Suprapubic skin (tissue), 4 donors: ENCODE measurements at regions not wholly inside any gene's neighbourhood (a gene's known extent, or its start where the extent isn't known, plus 50 kb on each side); places are given as distances from the start of the nearest gene placed in this dataset.

ENCODE experiments used
- DNase-seq, 2 donors: peaks; one replicate each; pipeline ENCODE4 v3.0.0-alpha.2; 2019; ENCODE audit warnings: low spot score in 2 of 2
- H3K27ac ChIP-seq: fragments of 200-600 bp; sonication (generic); one replicate; pipeline ENCODE4 v1.5.1; 2019
- H3K27me3 ChIP-seq: fragments of 200-600 bp; sonication (generic); one replicate; pipeline ENCODE4 v1.5.1; 2019
- H3K36me3 ChIP-seq: fragments of 200-600 bp; sonication (generic); one replicate; pipeline ENCODE4 v1.5.1; 2019
- H3K4me1 ChIP-seq: fragments of 200-600 bp; sonication (generic); one replicate; pipeline ENCODE4 v1.5.1; 2019
- H3K4me3 ChIP-seq: fragments of 200-600 bp; sonication (generic); one replicate; pipeline ENCODE4 v1.5.1; 2019; ENCODE audit warnings: mild to moderate bottlenecking
- H3K9me3 ChIP-seq: fragments of 200-600 bp; sonication (generic); one replicate; pipeline ENCODE4 v1.5.1; 2019
- EP300 ChIP-seq: sonication (generic); formaldehyde crosslinking; IDR thresholded peaks from one replicate; pipeline ENCODE4 v1.6.1; 2017; ENCODE audit warnings: antibody characterized with exemption
- POLR2A ChIP-seq, 2 donors: fragments of 450-650 bp; IDR thresholded peaks; one replicate each; pipeline ENCODE4 v1.6.1; 2017; ENCODE audit warnings: antibody characterized with exemption in 2 of 2, mild to moderate bottlenecking in 2 of 2, moderate library complexity in 2 of 2
- POLR2AphosphoS5 ChIP-seq, 3 donors: sonication (generic); formaldehyde crosslinking; IDR thresholded peaks; one replicate each; pipeline ENCODE4 v1.6.1; 2017; ENCODE audit warnings: antibody characterized with exemption in 3 of 3
- WGBS: methylation state at CpG from one replicate; pipeline ENCODE4 v1.1.5; 2018; 5-methylcytosine and 5-hydroxymethylcytosine counted together
- TF ChIP-seq, protein P1 (sequence below), 2 donors: fragments of 200-600 bp in 1 of 2; fragments of 450-650 bp in 1 of 2; sonication (generic) in 1 of 2; IDR thresholded peaks; one replicate each; pipeline ENCODE4 v1.5.1; 2016 to 2019; ENCODE audit warnings: antibody characterized with exemption in 2 of 2, mild to moderate bottlenecking in 1 of 2, moderate library complexity in 1 of 2

DNA sequence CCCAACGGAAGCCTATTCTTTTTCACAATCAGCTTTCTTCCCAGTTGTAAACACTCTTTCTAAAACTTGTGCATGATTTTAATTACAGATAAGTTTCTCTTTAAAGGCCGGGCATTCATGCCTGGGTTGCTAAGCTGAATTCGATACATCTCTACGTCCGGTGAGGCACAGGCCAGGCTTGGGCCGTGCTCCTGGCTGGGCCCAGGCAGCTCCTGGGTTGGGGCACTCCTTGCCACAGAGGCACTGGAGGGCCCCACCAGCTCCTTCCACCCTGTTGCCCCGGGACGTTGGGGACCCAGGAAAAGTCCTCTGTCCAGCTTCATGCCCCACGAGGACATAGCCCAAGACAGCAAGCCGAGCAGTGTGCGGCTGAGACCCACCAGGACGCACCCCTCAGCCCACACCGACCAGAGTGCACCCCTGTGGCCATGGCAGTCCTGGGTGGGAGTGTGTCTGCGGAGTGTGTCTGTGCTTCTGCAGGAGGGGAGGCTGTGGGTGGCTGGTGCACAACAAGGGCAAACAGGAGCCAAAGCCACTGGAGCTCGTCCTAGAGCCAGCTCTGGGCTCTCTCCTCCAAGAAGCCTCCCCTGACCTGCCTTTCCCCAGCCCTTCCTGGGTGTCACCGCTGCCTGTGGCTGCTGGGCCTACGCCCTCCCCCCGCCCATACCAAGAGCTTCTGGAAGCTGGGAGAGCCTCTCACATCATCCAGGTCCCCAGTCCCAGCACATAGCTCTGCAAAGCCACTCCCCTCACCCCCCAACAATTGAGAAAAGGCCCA, 128.0 kb upstream of the NKX1-1 start:
- no peak overlapping the region for H3K27ac ChIP-seq
- no peak overlapping the region for H3K4me3 ChIP-seq
- H3K9me3 ChIP-seq: no peaks in the 10 kb centered on the region
- no peaks in the 10 kb centered on the region for H3K36me3 ChIP-seq
- TF ChIP-seq EP300 (no peak), POLR2AphosphoS5 (IDR thresholded peaks at IDR 0.05) (no peak), POLR2A (IDR thresholded peaks at IDR 0.05) (no peak)
- TF ChIP-seq, protein P1, sequence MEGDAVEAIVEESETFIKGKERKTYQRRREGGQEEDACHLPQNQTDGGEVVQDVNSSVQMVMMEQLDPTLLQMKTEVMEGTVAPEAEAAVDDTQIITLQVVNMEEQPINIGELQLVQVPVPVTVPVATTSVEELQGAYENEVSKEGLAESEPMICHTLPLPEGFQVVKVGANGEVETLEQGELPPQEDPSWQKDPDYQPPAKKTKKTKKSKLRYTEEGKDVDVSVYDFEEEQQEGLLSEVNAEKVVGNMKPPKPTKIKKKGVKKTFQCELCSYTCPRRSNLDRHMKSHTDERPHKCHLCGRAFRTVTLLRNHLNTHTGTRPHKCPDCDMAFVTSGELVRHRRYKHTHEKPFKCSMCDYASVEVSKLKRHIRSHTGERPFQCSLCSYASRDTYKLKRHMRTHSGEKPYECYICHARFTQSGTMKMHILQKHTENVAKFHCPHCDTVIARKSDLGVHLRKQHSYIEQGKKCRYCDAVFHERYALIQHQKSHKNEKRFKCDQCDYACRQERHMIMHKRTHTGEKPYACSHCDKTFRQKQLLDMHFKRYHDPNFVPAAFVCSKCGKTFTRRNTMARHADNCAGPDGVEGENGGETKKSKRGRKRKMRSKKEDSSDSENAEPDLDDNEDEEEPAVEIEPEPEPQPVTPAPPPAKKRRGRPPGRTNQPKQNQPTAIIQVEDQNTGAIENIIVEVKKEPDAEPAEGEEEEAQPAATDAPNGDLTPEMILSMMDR (IDR thresholded peaks at IDR 0.05): no peak
- no peak for DNase-seq
- H3K4me1 ChIP-seq: no peaks in the 10 kb centered on the region
- whole genome bisulfite sequencing: 56% methylated on average over 13 of the region's 18 CpGs
- peaks cover 80% of the 10 kb centered on the region for H3K27me3 ChIP-seq

DNA sequence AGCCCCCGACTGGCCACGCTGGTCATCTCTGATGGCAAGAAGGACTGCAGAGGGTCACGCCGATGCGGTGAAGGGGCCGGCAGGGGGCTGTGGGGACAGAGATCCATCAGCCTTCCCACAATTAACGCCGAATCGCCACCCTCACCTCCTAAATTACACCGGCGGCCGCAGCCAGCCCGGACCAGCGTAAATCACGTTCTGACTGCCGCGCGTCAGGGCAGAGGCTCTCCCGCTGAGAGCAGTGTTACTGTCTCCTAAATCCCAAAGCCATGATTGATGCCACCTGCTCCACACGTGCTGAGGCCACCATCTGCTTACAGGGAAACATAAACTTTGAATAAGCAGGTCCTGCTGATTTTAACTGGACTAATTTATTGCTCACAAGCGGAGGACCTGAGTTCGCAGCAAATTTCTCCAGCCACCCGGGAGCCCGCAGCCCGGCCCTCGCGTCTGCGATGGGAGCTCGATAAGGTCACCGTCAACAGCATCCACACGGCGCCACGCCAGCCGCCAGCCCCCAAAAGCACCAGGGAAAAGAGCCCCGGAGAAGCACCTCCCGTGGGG, 127.3 kb upstream of the NKX1-1 start:
- Histone ChIP-seq H3K36me3 (no peaks in the 10 kb centered on the region), H3K4me1 (no peaks in the 10 kb centered on the region), H3K4me3 (no peak overlapping the region), H3K27me3 (peaks cover 82% of the 10 kb centered on the region), H3K27ac (no peak overlapping the region), H3K9me3 (no peaks in the 10 kb centered on the region)
- TF ChIP-seq, protein P1 (IDR thresholded peaks at IDR 0.05): no peak
- TF ChIP-seq POLR2A (IDR thresholded peaks at IDR 0.05): no peak
- no peak for TF ChIP-seq POLR2AphosphoS5 (IDR thresholded peaks at IDR 0.05)
- no peak for TF ChIP-seq EP300
- 37% methylated on average over 9 of the region's 36 CpGs for WGBS
- no peak for DNase-seq

DNA sequence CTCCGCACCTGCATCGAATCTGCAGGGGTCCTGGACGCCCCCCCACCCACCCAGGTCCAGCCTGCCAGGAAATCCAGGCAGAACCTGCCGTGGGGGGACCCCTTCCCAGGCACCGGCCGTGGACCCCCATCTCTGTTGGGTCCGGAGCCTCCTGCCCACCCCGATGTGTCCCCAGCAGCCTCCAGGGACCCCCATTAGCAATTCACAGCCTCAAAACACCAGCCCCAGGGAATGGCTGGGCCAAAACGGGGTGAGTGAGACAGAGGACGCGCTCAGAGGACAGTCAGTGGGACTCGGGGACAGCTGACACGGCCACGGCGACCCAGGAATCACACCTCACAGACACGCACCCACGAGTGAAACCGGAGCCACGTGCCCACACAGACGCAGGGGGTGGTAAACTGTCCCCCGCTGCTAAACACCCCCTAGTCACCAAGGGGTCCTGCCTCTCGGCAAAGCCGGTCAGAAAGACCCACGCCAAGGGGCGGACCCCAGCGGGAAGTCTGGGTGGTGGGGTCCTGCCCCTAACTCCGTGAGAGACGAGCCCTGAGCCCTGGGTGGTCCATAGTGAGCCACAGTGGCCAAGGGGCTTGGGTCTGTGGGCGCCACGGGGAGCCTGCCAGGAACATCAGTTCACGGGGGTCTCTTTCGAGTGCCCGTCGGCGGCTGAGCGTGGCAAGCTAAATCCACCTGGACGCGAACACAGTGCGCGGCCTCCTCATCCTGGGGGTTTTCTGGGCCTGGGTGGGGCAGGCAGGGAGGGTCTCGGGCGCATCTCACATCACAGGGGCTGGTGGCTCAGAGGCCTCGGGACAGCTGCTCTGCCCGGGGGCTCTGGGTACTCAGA, 126.5 kb upstream of the NKX1-1 start:
- Histone ChIP-seq H3K9me3 (no peaks in the 10 kb centered on the region), H3K27ac (no peak overlapping the region), H3K27me3 (peaks cover 86% of the 10 kb centered on the region), H3K4me1 (no peaks in the 10 kb centered on the region), H3K4me3 (no peak overlapping the region), H3K36me3 (no peaks in the 10 kb centered on the region)
- TF ChIP-seq POLR2A (IDR thresholded peaks at IDR 0.05): no peak
- no peak for TF ChIP-seq EP300
- TF ChIP-seq, protein P1 (IDR thresholded peaks at IDR 0.05): no peak
- TF ChIP-seq POLR2AphosphoS5 (IDR thresholded peaks at IDR 0.05): no peak
- 87% methylated on average over 26 of the region's 44 CpGs for WGBS
- DNase-seq: no peak

DNA sequence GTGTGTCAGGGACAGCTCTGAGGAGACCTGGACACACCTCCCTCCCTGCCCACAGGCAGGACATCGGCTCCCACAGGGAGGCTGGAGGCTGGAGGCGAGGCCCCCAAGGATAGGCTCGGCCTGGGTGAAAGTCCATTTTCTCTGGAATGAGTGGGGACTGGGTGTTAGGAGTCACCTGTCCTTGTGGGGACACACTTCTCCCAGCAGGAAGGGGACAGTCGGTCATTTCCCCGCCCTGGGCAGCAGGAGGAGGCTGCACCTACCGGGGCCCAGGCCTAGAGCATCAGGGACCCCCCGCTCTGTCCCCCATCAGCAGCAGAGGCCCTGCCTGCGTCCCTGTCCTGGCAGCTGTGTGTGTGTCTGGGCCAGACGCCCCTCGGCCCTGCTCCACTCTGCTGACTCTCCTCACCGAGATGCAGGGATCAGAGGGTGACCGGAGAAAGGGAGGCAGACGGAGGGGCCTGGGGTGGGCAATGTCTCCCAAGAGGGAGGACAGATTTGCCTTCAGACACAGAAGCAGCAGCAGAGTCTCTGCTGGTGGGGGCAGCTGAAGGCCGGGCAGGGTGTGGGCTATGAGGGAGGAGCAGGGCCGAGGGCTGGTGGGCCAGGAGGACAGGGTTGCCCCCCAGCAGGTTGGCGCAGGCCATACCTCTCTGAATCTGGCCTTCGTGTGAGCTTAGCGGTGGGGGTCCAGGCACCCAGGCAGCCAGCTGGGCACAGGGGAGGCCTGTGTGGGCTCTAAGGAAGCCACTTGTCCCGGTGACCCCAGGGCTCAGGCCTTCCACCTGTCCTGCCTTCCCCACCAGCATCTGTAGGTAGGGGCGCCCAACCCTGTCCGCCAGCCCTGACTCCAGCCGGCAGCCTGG, 125.7 kb upstream of the NKX1-1 start:
- Histone ChIP-seq H3K27ac (no peak overlapping the region), H3K4me3 (no peak overlapping the region), H3K9me3 (no peaks in the 10 kb centered on the region), H3K4me1 (no peaks in the 10 kb centered on the region), H3K36me3 (no peaks in the 10 kb centered on the region), H3K27me3 (peaks cover 79% of the 10 kb centered on the region)
- TF ChIP-seq POLR2AphosphoS5 (IDR thresholded peaks at IDR 0.05): no peak
- TF ChIP-seq EP300: no peak
- TF ChIP-seq POLR2A (IDR thresholded peaks at IDR 0.05): no peak
- TF ChIP-seq, protein P1 (IDR thresholded peaks at IDR 0.05): no peak
- DNase-seq: peak in 1 of 2 donors; percentile 33
- 89% methylated on average over 13 of the region's 22 CpGs for WGBS
